ENCODE measurements at regions not wholly inside any gene's neighbourhood (a gene's known extent, or its start where the extent isn't known, plus 50 kb on each side); places are given as distances from the start of the nearest gene placed in this dataset.

DNA sequence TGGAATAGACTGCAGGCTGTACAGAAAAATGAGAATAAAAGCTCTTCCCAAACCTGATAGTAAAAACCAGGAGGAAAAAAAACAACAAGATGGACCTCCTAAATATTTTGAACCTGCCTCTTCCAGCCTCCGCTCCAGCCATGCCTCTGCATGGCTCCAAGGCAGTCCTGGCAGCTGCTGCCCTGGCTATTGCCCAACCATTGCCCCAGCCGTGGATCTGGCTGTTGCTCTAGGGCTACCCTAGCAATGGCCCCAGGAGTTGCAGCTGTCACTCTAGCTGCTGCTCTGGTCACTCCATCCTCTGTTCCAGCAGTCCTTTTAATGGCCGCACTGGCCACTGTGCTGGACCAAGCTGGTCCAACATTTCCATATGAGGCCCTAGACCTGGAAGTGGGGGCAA is 1756.0 kb downstream of the C4orf33 start:
- TF ChIP-seq, protein P1, sequence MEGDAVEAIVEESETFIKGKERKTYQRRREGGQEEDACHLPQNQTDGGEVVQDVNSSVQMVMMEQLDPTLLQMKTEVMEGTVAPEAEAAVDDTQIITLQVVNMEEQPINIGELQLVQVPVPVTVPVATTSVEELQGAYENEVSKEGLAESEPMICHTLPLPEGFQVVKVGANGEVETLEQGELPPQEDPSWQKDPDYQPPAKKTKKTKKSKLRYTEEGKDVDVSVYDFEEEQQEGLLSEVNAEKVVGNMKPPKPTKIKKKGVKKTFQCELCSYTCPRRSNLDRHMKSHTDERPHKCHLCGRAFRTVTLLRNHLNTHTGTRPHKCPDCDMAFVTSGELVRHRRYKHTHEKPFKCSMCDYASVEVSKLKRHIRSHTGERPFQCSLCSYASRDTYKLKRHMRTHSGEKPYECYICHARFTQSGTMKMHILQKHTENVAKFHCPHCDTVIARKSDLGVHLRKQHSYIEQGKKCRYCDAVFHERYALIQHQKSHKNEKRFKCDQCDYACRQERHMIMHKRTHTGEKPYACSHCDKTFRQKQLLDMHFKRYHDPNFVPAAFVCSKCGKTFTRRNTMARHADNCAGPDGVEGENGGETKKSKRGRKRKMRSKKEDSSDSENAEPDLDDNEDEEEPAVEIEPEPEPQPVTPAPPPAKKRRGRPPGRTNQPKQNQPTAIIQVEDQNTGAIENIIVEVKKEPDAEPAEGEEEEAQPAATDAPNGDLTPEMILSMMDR (conservative IDR thresholded peaks at IDR 0.05; ENCODE audit: low read depth, low read length), result no peak
- no peak for TF ChIP-seq EZH2 (IDR thresholded peaks at IDR 0.05; ENCODE audit: borderline replicate concordance, low read depth, low read length, poor library complexity, severe bottlenecking)

All from A673 (cell line).